Fibroblast of the aortic adventitia (primary cell): ENCODE measurements at regions not wholly inside any gene's neighbourhood (a gene's known extent, or its start where the extent isn't known, plus 50 kb on each side); places are given as distances from the start of the nearest gene placed in this dataset.

Experiments
- DNase-seq: peaks from one replicate; pipeline ENCODE4 v3.0.0-alpha.2; 2010; ENCODE audit warnings: low read depth
- H3K4me3 ChIP-seq: 2 replicates; pipeline ENCODE4 v1.5.1; 2011; ENCODE audit warnings: low read depth, mild to moderate bottlenecking, control low read depth, low read length, moderate library complexity
- TF ChIP-seq, protein P1 (sequence below): IDR thresholded peaks from 2 replicates; pipeline ENCODE4 v1.5.1; 2011; ENCODE audit warnings: mild to moderate bottlenecking, low read length, control low read depth, inconsistent platforms; ENCODE audit not compliant: insufficient read depth

DNA sequence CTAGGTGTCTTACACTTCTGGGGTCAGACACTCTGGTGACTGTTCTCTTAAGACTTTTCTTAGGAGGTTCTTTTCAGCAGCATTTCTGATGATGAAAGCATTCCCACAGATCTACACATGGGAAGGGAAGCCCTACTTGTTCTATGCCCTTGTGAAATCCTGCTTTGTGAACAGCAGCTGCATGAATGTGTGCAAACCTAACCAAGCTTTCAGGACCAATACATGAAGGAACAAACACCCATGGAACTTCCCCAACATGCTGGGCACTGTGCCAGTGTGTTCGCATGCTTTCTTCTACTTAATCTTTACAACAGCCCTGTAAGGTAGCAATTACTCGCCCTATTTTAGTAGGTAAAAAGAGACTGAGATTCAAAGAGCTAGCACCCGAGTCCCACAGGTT, 439.9 kb upstream of the KLF4 start:
- TF ChIP-seq, protein P1, sequence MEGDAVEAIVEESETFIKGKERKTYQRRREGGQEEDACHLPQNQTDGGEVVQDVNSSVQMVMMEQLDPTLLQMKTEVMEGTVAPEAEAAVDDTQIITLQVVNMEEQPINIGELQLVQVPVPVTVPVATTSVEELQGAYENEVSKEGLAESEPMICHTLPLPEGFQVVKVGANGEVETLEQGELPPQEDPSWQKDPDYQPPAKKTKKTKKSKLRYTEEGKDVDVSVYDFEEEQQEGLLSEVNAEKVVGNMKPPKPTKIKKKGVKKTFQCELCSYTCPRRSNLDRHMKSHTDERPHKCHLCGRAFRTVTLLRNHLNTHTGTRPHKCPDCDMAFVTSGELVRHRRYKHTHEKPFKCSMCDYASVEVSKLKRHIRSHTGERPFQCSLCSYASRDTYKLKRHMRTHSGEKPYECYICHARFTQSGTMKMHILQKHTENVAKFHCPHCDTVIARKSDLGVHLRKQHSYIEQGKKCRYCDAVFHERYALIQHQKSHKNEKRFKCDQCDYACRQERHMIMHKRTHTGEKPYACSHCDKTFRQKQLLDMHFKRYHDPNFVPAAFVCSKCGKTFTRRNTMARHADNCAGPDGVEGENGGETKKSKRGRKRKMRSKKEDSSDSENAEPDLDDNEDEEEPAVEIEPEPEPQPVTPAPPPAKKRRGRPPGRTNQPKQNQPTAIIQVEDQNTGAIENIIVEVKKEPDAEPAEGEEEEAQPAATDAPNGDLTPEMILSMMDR: no peak
- H3K4me3 ChIP-seq: no peak overlapping the region
- DNase-seq: peak; percentile 45

GRCh38 chr9:107928701-107929371, 439.3 kb upstream of the KLF4 start:
- no peak overlapping the region for H3K4me3 ChIP-seq
- TF ChIP-seq, protein P1: no peak
- DNase-seq: no peak

DNA sequence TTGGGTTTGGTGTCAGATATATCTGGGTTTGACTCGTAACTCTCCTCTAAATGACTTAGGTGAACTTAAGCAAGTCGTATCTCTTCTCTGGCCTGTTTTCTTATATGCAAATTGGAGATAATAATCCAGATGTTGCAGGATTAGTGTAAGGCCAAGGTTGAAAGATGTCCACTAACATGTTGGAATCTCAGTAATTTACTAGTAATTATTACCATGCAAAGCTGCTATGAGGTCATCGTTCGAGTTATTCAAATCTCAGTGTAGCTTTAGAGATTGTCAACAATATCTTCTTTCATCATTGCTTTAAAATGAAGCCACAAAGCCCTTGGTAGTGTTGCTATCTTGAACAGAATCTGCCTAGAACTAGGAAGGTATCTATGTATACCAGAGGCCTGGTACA, 437.7 kb upstream of the KLF4 start:
- DNase-seq: no peak
- TF ChIP-seq, protein P1: no peak
- H3K4me3 ChIP-seq: no peak overlapping the region

DNA sequence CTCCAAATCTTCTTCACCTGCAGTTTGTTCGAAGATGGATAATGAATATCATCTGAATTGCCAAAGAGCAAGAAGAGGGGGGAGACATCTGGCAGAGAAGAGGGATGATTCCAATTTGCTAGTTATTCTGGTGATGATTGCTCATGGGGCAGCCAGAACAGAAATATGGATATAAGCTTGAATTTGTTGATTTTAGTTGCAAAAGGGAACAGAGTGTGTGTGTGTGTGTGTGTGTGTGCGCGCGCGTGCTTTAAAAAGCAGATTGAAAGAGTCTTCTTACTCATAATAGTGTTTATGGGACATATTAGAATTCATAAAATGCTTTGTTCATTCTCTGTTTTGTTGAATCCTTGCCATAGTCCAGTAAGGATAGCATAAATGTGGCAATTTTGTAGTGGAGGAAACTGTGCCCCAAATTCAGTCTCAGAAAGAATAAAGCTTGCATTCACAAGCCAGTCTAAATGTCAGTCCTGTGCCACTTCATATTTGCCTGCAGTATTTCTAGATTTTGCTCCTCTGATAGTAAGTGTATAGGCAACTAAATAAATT, 436.3 kb upstream of the KLF4 start:
- DNase-seq: no peak
- H3K4me3 ChIP-seq: no peak overlapping the region
- TF ChIP-seq, protein P1: no peak

GRCh38 chr9:107922260-107922659, 432.7 kb upstream of the KLF4 start:
- DNase-seq: peak; percentile 28
- no peak overlapping the region for H3K4me3 ChIP-seq
- TF ChIP-seq, protein P1: no peak

DNA sequence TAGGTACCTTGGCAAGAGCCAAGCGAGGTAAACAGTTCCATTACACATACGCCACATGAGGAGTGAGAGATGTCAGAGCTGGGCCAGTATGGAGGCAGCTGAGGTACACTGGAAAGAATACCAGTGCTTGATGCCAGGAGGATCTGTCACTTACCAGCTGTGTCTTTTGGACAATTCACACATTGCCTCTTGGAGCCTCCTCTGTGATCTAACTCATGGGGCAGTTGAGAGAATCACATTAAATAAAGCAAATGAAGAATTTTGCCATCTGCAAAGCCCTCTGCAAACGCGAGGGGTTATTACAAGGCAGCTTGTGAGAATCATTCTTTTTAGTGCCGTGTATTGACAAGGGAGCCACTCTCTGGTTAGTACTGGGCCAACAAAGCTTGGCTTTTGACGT, 429.7 kb upstream of the KLF4 start:
- TF ChIP-seq, protein P1: no peak
- no peak for DNase-seq
- H3K4me3 ChIP-seq: no peak overlapping the region

DNA sequence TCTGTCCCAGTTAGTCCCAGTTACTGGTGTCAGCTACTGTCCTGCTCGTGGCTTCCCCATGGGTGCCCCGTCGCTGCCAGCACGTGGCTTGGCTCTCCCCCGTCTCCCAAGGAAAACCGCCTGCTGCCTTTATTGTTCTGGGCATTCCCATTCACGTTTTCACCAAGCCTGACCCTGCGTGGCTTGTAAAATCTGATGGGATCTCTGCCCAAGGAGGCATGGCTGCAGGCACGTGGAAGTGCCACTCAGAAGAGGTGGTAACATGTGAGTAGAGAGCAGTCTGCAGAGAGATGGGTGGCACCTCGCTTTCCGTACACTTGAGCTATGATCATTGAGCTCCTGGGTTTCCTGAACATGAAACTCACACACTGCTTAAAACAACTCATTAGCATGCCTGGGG, 429.2 kb upstream of the KLF4 start:
- no peak overlapping the region for H3K4me3 ChIP-seq
- DNase-seq: no peak
- TF ChIP-seq, protein P1: no peak
